Loucy (cell line): ENCODE measurements at regions not wholly inside any gene's neighbourhood (a gene's known extent, or its start where the extent isn't known, plus 50 kb on each side); places are given as distances from the start of the nearest gene placed in this dataset.

Source experiments
- H2AFZ ChIP-seq: fragments of 200-600 bp; sonication (generic); 2 replicates; pipeline ENCODE4 v1.6.0; 2016; ENCODE audit warnings: antibody characterized with exemption, mild to moderate bottlenecking, low read length, moderate library complexity
- H3F3A ChIP-seq: fragments of 200-600 bp; 2 replicates; pipeline ENCODE4 v1.6.0; 2016; ENCODE audit warnings: antibody characterized with exemption, low read depth, mild to moderate bottlenecking
- H3K27me3 ChIP-seq: fragments of 200-600 bp; sonication (generic); 2 replicates; pipeline ENCODE4 v1.6.1; 2014; ENCODE audit warnings: low read length, mild to moderate bottlenecking; ENCODE audit not compliant: insufficient read depth, poor library complexity, severe bottlenecking
- H3K36me3 ChIP-seq: fragments of 200-600 bp; sonication (generic); 2 replicates; pipeline ENCODE4 v1.6.1; 2016; ENCODE audit warnings: low read length; ENCODE audit not compliant: insufficient read depth
- H3K4me1 ChIP-seq: fragments of 200-600 bp; sonication (generic); 2 replicates; pipeline ENCODE4 v1.5.1; 2014; ENCODE audit warnings: low read length, mild to moderate bottlenecking; ENCODE audit not compliant: insufficient read depth, poor library complexity, severe bottlenecking
- H3K4me2 ChIP-seq: fragments of 200-600 bp; sonication (generic); 2 replicates; pipeline ENCODE4 v1.6.0; 2014; ENCODE audit warnings: antibody characterized with exemption, low read length, low read depth, mild to moderate bottlenecking; ENCODE audit not compliant: poor library complexity, severe bottlenecking
- H3K4me3 ChIP-seq: fragments of 200-600 bp; sonication (generic); 2 replicates; pipeline ENCODE4 v1.5.1; 2014; ENCODE audit warnings: low read length, mild to moderate bottlenecking, mixed read lengths; ENCODE audit not compliant: poor library complexity, severe bottlenecking
- H3K79me2 ChIP-seq: fragments of 200-600 bp; sonication (generic); 2 replicates; pipeline ENCODE4 v1.6.1; 2014; ENCODE audit warnings: low read length; ENCODE audit not compliant: insufficient read depth
- H3K9ac ChIP-seq: fragments of 200-600 bp; sonication (generic); 2 replicates; pipeline ENCODE4 v1.6.0; 2014; ENCODE audit warnings: mild to moderate bottlenecking, low read depth, low read length, moderate library complexity; ENCODE audit not compliant: poor library complexity, severe bottlenecking
- H3K9me2 ChIP-seq: fragments of 200-600 bp; sonication (generic); replicated peaks from 2 replicates; pipeline ENCODE4 v1.6.1; 2016; ENCODE audit warnings: low read depth, low read length, mixed read lengths
- H3K9me3 ChIP-seq: fragments of 200-600 bp; sonication (generic); 2 replicates; pipeline ENCODE4 v1.6.1; 2014; ENCODE audit warnings: mild to moderate bottlenecking, antibody characterized with exemption, low read length, low read depth; ENCODE audit not compliant: insufficient read depth
- H4K20me1 ChIP-seq: fragments of 200-600 bp; sonication (generic); 2 replicates; pipeline ENCODE4 v1.6.0; 2014; ENCODE audit warnings: antibody characterized with exemption, low read length, mild to moderate bottlenecking; ENCODE audit not compliant: insufficient read depth, poor library complexity, severe bottlenecking
- EZH2phosphoT487 ChIP-seq: fragments of 200-600 bp; IDR thresholded peaks from 2 replicates; pipeline ENCODE4 v1.6.1; 2018; ENCODE audit warnings: antibody characterized with exemption, mild to moderate bottlenecking, moderate library complexity, borderline replicate concordance
- TF ChIP-seq, protein P1 (sequence below): fragments of 200-600 bp; sonication (generic); conservative IDR thresholded peaks from 2 replicates; pipeline ENCODE4 v1.5.1; 2014; ENCODE audit warnings: mild to moderate bottlenecking, antibody characterized with exemption, low read length

DNA sequence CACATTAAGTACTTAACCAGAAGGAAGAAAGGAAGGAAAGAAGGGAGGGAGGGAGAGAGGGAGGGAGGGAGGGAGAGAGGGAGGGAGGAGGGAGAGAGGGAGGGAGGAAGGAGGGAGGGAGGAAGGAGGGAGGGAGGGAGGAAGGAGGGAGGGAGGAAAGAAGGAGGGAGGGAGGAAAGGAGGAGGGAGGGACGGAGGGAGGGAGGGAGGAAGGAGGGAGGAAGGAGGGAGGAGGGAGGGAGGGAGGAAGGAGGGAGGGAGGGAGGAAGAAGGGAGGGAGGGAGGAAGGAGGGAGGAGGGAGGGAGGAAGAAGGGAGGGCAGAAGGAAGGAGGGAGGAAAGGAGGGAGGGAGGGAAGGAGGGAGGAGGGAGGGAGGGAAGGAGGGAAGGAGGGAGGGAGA lies 363.3 kb downstream of the MBD2 start:
- Histone ChIP-seq H3K4me1 (no peaks in the 10 kb centered on the region), H2AFZ (no peak overlapping the region), H3K9me3 (no peaks in the 10 kb centered on the region), H3K27me3 (no peaks in the 10 kb centered on the region), H3F3A (no peaks in the 10 kb centered on the region), H4K20me1 (no peaks in the 10 kb centered on the region), H3K9ac (no peak overlapping the region), H3K4me3 (no peak overlapping the region), H3K4me2 (no peak overlapping the region), H3K36me3 (no peaks in the 10 kb centered on the region), H3K79me2 (no peaks in the 10 kb centered on the region), H3K9me2 (no peaks in the 10 kb centered on the region)
- TF ChIP-seq EZH2phosphoT487, result no peak
- TF ChIP-seq, protein P1, sequence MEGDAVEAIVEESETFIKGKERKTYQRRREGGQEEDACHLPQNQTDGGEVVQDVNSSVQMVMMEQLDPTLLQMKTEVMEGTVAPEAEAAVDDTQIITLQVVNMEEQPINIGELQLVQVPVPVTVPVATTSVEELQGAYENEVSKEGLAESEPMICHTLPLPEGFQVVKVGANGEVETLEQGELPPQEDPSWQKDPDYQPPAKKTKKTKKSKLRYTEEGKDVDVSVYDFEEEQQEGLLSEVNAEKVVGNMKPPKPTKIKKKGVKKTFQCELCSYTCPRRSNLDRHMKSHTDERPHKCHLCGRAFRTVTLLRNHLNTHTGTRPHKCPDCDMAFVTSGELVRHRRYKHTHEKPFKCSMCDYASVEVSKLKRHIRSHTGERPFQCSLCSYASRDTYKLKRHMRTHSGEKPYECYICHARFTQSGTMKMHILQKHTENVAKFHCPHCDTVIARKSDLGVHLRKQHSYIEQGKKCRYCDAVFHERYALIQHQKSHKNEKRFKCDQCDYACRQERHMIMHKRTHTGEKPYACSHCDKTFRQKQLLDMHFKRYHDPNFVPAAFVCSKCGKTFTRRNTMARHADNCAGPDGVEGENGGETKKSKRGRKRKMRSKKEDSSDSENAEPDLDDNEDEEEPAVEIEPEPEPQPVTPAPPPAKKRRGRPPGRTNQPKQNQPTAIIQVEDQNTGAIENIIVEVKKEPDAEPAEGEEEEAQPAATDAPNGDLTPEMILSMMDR, result no peak

DNA sequence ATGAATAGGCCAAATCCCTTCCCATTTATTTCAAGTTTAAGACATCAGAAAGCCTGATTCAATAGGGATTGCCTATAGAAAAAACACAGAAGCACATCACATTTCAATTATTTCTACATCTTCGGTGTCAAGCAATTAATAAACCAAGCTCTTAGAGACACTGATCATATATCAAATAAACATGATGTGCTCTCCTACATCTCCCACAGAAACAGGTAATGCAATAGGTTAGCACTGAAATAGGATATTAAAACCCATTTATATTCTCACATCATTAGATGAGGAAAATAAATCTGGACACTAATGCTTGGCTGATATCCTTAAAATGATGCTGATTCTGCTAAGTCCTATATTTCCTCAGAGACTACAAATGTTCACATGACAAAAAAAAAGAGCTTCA lies 364.7 kb downstream of the MBD2 start:
- H3K4me3 ChIP-seq, result no peak overlapping the region
- H3K79me2 ChIP-seq, result no peaks in the 10 kb centered on the region
- no peaks in the 10 kb centered on the region for H4K20me1 ChIP-seq
- no peaks in the 10 kb centered on the region for H3K36me3 ChIP-seq
- no peaks in the 10 kb centered on the region for H3K4me1 ChIP-seq
- no peak overlapping the region for H3K4me2 ChIP-seq
- H3K9me3 ChIP-seq, result no peaks in the 10 kb centered on the region
- H3K27me3 ChIP-seq, result no peaks in the 10 kb centered on the region
- H3K9ac ChIP-seq, result no peak overlapping the region
- no peak for TF ChIP-seq EZH2phosphoT487
- TF ChIP-seq, protein P1, result no peak
- H3K9me2 ChIP-seq, result no peaks in the 10 kb centered on the region
- no peak overlapping the region for H2AFZ ChIP-seq
- H3F3A ChIP-seq, result no peaks in the 10 kb centered on the region

- no peaks in the 10 kb centered on the region for H3F3A ChIP-seq
- no peak for TF ChIP-seq EZH2phosphoT487
- TF ChIP-seq, protein P1, result no peak
- H3K9ac ChIP-seq, result no peak overlapping the region
- H2AFZ ChIP-seq, result no peak overlapping the region
- no peak overlapping the region for H3K4me3 ChIP-seq
- no peaks in the 10 kb centered on the region for H3K9me2 ChIP-seq
- H3K4me1 ChIP-seq, result no peaks in the 10 kb centered on the region
- no peaks in the 10 kb centered on the region for H3K27me3 ChIP-seq
- H3K36me3 ChIP-seq, result no peaks in the 10 kb centered on the region
- H3K79me2 ChIP-seq, result no peaks in the 10 kb centered on the region
- no peaks in the 10 kb centered on the region for H4K20me1 ChIP-seq
- no peak overlapping the region for H3K4me2 ChIP-seq
- H3K9me3 ChIP-seq, result no peaks in the 10 kb centered on the region
Measured at GRCh38 chr18:53850902-53851301, 373.6 kb downstream of the MBD2 start.
